ENCODE measurements at regions not wholly inside any gene's neighbourhood (a gene's known extent, or its start where the extent isn't known, plus 50 kb on each side); places are given as distances from the start of the nearest gene placed in this dataset.

DNA sequence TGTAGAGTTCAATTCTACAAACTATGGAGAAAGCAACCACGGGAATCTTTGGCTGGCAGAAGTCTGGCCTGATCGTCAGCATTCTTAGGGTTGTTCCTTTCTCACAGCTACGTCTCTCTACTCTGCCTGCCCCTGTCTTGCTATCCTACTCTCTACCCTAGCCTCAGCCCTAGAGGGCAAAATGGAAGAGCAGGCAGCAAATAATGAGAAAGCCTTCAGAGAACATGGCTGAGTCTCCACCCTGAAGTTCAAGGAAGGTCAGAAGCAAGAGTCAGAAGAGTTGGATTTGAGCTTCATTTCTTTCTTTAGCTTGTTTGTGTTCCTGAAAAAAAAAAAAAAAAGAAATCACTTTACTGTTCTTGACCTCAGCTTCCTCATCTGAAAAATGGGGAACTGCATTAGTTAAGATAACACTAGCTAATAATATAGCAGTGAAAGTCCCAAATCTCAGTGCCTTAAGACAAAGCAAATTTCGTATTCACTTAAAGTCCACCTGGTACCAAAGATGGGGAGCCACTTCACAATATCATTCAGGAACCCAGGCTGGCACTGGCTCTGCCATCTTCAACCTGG is 50.2 kb upstream of the CCND2 start:
- DNase-seq: no peak

GRCh38 chr12:4221258-4221620 is 52.3 kb upstream of the CCND2 start:
- no peak for DNase-seq

- no peak for DNase-seq
Observed at GRCh38 chr12:4220536-4221257, 52.9 kb upstream of the CCND2 start.

DNA sequence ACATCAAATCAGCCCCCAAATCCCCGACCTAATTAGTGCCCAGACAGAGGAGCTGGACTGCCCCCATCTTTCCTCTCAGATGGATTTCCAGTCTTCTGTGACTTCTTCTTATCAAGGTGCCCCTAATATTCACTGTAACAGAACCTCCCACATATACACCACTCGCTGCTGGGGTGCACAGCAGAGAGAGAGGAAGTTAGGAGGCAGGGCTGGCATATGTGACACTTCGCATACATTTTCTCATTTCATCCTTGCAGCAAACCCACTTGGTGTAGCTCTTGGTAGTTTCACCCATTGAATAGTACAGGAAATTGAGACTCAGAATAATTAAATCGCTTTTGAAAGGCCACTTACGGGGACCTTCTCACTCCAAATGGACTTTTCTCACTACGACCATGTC is 56.5 kb upstream of the CCND2 start:
- DNase-seq: no peak

DNA sequence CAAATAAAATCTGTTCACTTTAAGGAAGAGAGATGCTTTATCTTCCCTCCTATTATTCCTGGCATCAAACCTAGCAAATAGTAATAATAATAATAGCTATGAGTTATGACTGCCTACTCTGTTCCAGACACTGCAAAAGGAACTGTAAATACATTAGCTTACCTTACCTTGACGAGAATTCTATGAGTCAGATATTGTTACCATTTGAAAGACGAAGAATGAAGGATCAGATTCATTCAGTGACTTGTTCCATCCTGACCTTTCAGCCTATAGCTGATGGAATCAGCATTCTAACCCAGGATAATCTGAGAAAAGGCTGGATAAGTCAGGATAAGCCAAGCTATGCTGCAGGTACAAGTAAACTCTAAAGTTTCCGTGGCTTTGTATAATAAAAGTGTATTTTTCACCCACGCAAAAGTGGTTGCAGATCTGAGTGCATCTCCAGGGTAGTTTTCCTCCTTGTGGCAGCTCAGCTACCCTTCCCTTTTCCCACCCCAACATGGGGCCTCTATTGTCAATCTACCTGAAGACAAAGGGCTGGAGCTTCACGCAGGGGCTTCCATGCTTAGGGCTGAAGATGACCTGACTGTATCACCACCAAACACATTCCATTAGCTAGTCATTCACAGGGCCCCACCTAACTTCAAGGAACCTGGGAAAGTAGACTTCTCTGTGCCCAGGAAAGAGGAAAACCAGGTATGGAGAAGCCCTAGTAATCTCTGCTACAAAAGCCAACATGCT is 57.2 kb upstream of the CCND2 start:
- DNase-seq: no peak

DNA sequence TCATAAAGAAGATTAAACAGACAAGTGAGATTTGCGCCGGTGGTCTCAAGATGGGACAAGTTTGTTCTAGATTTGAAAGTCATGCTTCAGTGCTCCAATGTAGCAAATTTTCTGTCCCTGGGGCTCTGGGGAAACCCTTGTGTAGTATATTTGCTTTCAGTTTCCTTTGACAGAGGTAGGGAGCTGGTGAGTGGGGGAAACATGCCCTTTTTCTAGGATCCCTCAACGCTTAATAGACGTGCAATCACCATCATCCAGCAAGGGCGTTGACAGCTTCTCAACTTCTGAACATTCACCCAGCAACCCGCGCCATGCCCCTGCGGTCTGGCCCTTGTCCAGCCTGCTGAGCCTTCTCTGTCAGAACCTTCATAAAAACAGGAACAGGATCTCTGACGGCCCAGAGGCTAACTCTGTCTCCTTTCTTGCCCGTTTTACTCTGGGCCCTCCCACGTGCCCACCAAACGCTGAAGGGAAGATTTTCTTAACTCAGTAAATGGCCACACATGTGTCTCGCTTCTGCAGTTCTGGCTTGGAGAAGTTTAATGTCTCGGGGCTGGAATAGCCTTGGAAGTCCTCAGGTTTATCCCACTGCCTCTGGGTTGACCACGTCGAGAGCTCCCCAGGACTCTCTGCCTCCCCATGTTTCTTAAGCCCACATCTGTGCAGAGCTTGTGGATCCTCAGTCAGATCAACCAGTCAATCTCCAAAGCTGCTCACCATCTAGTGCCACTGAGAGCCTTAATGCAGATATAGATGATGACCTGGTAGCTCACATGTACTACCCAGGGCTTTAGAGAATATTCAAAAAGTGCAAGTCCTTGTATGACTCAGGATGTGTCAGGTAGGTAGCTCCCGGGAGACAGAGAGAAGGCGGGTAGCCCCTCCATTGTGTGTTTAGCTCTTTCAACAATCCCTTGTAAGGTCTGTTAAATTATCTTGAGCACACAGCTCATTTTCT is 58.1 kb upstream of the CCND2 start:
- DNase-seq: peak; percentile 39

- no peak for DNase-seq
Observed at GRCh38 chr12:4214877-4215228, 58.7 kb upstream of the CCND2 start.

DNA sequence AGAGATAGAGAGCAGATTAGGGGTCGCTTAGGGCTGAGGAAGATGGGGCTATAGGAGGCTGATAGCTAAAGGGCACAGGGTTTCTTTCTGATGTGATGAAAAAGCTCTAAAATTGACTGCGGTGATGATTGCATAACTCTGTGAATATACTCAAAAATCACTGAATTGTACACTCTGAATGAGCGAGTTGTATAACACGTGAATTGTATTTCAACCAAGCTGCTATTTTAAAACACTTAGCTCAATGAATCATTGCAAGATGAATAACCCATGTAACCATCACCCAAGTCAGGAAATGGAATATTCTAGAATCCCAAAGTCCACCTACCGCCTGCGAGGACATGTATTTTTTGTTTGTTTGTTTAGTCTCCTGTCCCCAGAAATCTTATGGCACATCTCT is 60.1 kb upstream of the CCND2 start:
- no peak for DNase-seq

GRCh38 chr12:4212845-4213244 is 60.7 kb upstream of the CCND2 start:
- DNase-seq: no peak

- DNase-seq: no peak
Observed at GRCh38 chr12:4211372-4211771, 62.2 kb upstream of the CCND2 start.

DNA sequence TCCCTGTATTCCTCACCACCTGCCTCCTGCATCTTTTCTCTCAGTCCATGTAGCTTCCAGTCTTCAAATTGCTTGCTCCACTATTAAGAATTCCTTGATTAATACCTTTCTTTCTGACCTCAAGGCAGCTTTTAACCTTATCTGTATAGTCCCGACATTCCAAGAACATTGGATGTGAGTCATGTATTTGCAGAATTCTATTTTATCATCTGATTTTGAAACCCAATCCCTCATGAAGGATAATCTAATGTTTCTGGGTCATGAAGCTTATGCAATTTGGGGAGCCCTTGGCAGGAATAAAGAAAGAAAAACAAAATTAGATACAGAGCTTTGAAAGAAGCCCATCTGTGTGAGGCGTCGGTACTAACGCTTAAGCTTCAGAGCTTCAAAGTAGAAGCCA is 63.4 kb upstream of the CCND2 start:
- DNase-seq: no peak

GRCh38 chr12:4206470-4206869 is 67.1 kb upstream of the CCND2 start:
- DNase-seq: no peak

- DNase-seq: no peak
Observed at GRCh38 chr12:4203772-4204376, 69.7 kb upstream of the CCND2 start.

- DNase-seq: no peak
Observed at GRCh38 chr12:4202918-4203317, 70.6 kb upstream of the CCND2 start.

- DNase-seq: no peak
Observed at GRCh38 chr12:4202487-4202886, 71.1 kb upstream of the CCND2 start.

GRCh38 chr12:4201333-4202100 is 72.0 kb upstream of the CCND2 start:
- DNase-seq: no peak

GRCh38 chr12:4197922-4198763 is 75.4 kb upstream of the CCND2 start:
- no peak for DNase-seq

GRCh38 chr12:4196805-4197420 is 76.6 kb upstream of the CCND2 start:
- DNase-seq: no peak

- DNase-seq: no peak
Observed at GRCh38 chr12:4194668-4195067, 78.9 kb upstream of the CCND2 start.

DNA sequence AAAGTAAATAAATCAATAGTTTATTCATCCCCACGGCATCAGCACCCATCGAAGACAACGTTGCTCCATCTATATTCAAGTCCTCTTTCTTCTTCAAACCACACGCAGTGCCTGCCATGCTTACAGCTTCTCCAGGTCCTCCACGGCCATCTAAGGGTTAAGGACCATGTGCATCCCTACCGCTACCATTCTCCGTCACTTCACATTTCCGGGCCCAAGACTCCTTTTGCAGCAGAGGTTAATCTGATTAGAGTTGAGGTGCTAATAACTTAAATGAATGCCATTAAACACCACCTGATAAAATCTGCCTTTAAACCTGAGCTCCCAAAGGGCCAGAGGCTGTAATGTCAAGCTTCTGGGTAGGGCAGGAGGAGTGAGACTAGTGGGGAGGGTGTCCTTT is 79.7 kb upstream of the CCND2 start:
- no peak for DNase-seq

- no peak for DNase-seq
Observed at GRCh38 chr12:4191642-4192041, 81.9 kb upstream of the CCND2 start.

All from midbrain (tissue), 1 donor.